H1 (cell line): ENCODE measurements at regions not wholly inside any gene's neighbourhood (a gene's known extent, or its start where the extent isn't known, plus 50 kb on each side); places are given as distances from the start of the nearest gene placed in this dataset.

Source experiments
- CREB1 ChIP-seq: IDR thresholded peaks from 2 replicates; pipeline ENCODE4 v1.6.1; 2012; ENCODE audit warnings: inconsistent platforms
- CTBP2 ChIP-seq: IDR thresholded peaks from 2 replicates; pipeline ENCODE4 v1.7.0; 2011; ENCODE audit warnings: borderline replicate concordance, mild to moderate bottlenecking, moderate library complexity, mixed read lengths, low read length; ENCODE audit not compliant: insufficient read depth, insufficient read length
- KDM4A ChIP-seq: IDR thresholded peaks from one replicate; pipeline ENCODE4 v1.7.1; 2012; ENCODE audit warnings: low read depth, mild to moderate bottlenecking, moderate library complexity, low read length, inconsistent platforms; ENCODE audit not compliant: severe bottlenecking
- RXRA ChIP-seq: IDR thresholded peaks from 2 replicates; pipeline ENCODE4 v1.6.1; 2011; ENCODE audit warnings: low read depth, mild to moderate bottlenecking, low read length, moderate library complexity; ENCODE audit not compliant: insufficient read depth
- SP1 ChIP-seq: IDR thresholded peaks from 2 replicates; pipeline ENCODE4 v1.6.1; 2011; ENCODE audit warnings: low read depth, low read length
- TAF1 ChIP-seq: IDR thresholded peaks from 2 replicates; pipeline ENCODE4 v1.6.1; 2011; ENCODE audit warnings: mild to moderate bottlenecking, low read depth, low read length
- TF ChIP-seq, protein P1 (sequence below): IDR thresholded peaks from 2 replicates; pipeline ENCODE4 v1.6.1; 2012; ENCODE audit warnings: inconsistent platforms
- TF ChIP-seq, protein P2 (sequence below): fragments of 300-600 bp; sonication (generic); IDR thresholded peaks from 2 replicates; pipeline ENCODE4 v1.7.1; 2012; ENCODE audit warnings: low read length, moderate library complexity, mild to moderate bottlenecking, inconsistent platforms; ENCODE audit not compliant: insufficient replicate concordance
- TF ChIP-seq, protein P3 (sequence below), 3 experiments: IDR thresholded peaks; 1 replicate in 2 of 3; 2 replicates in 1 of 3; pipeline versions ENCODE4 v1.5.1 to v1.6.1; 2011; ENCODE audit warnings: low read length in 3 of 3, mild to moderate bottlenecking in 3 of 3, inconsistent platforms in 2 of 3, low read depth in 1 of 3, moderate library complexity in 1 of 3; ENCODE audit not compliant: insufficient read depth in 1 of 3; ENCODE audit errors: control extremely low read depth in 1 of 3

DNA sequence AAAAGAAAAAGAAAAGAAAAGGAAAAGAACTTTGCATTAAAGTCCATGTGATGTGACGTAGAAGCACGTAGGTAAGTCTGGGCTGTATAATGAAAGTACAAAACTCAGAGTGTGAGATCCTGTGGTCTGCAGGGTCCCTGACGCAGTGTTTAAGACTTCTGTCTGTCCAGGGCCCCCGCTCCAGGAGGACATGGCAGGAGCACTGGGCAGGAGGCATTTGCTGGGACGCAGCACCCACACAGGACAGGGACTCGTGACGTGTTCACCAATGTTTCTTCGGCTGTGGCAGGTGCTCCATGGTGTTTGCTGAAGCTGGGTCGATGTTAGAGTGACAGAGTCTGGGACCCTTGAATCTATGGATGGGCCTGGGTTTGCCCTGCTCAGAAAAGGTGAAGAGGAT lies 348.1 kb downstream of the BRD1 start (continued):
- TF ChIP-seq CTBP2: no peak
- no peak for TF ChIP-seq CREB1
- no peak for TF ChIP-seq KDM4A
- TF ChIP-seq SP1: no peak
- no peak for TF ChIP-seq RXRA
- TF ChIP-seq TAF1: no peak
- TF ChIP-seq, protein P1, sequence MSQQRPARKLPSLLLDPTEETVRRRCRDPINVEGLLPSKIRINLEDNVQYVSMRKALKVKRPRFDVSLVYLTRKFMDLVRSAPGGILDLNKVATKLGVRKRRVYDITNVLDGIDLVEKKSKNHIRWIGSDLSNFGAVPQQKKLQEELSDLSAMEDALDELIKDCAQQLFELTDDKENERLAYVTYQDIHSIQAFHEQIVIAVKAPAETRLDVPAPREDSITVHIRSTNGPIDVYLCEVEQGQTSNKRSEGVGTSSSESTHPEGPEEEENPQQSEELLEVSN: no peak
- TF ChIP-seq, protein P2, sequence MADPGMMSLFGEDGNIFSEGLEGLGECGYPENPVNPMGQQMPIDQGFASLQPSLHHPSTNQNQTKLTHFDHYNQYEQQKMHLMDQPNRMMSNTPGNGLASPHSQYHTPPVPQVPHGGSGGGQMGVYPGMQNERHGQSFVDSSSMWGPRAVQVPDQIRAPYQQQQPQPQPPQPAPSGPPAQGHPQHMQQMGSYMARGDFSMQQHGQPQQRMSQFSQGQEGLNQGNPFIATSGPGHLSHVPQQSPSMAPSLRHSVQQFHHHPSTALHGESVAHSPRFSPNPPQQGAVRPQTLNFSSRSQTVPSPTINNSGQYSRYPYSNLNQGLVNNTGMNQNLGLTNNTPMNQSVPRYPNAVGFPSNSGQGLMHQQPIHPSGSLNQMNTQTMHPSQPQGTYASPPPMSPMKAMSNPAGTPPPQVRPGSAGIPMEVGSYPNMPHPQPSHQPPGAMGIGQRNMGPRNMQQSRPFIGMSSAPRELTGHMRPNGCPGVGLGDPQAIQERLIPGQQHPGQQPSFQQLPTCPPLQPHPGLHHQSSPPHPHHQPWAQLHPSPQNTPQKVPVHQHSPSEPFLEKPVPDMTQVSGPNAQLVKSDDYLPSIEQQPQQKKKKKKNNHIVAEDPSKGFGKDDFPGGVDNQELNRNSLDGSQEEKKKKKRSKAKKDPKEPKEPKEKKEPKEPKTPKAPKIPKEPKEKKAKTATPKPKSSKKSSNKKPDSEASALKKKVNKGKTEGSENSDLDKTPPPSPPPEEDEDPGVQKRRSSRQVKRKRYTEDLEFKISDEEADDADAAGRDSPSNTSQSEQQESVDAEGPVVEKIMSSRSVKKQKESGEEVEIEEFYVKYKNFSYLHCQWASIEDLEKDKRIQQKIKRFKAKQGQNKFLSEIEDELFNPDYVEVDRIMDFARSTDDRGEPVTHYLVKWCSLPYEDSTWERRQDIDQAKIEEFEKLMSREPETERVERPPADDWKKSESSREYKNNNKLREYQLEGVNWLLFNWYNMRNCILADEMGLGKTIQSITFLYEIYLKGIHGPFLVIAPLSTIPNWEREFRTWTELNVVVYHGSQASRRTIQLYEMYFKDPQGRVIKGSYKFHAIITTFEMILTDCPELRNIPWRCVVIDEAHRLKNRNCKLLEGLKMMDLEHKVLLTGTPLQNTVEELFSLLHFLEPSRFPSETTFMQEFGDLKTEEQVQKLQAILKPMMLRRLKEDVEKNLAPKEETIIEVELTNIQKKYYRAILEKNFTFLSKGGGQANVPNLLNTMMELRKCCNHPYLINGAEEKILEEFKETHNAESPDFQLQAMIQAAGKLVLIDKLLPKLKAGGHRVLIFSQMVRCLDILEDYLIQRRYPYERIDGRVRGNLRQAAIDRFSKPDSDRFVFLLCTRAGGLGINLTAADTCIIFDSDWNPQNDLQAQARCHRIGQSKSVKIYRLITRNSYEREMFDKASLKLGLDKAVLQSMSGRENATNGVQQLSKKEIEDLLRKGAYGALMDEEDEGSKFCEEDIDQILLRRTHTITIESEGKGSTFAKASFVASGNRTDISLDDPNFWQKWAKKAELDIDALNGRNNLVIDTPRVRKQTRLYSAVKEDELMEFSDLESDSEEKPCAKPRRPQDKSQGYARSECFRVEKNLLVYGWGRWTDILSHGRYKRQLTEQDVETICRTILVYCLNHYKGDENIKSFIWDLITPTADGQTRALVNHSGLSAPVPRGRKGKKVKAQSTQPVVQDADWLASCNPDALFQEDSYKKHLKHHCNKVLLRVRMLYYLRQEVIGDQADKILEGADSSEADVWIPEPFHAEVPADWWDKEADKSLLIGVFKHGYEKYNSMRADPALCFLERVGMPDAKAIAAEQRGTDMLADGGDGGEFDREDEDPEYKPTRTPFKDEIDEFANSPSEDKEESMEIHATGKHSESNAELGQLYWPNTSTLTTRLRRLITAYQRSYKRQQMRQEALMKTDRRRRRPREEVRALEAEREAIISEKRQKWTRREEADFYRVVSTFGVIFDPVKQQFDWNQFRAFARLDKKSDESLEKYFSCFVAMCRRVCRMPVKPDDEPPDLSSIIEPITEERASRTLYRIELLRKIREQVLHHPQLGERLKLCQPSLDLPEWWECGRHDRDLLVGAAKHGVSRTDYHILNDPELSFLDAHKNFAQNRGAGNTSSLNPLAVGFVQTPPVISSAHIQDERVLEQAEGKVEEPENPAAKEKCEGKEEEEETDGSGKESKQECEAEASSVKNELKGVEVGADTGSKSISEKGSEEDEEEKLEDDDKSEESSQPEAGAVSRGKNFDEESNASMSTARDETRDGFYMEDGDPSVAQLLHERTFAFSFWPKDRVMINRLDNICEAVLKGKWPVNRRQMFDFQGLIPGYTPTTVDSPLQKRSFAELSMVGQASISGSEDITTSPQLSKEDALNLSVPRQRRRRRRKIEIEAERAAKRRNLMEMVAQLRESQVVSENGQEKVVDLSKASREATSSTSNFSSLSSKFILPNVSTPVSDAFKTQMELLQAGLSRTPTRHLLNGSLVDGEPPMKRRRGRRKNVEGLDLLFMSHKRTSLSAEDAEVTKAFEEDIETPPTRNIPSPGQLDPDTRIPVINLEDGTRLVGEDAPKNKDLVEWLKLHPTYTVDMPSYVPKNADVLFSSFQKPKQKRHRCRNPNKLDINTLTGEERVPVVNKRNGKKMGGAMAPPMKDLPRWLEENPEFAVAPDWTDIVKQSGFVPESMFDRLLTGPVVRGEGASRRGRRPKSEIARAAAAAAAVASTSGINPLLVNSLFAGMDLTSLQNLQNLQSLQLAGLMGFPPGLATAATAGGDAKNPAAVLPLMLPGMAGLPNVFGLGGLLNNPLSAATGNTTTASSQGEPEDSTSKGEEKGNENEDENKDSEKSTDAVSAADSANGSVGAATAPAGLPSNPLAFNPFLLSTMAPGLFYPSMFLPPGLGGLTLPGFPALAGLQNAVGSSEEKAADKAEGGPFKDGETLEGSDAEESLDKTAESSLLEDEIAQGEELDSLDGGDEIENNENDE: no peak
- TF ChIP-seq, protein P3, sequence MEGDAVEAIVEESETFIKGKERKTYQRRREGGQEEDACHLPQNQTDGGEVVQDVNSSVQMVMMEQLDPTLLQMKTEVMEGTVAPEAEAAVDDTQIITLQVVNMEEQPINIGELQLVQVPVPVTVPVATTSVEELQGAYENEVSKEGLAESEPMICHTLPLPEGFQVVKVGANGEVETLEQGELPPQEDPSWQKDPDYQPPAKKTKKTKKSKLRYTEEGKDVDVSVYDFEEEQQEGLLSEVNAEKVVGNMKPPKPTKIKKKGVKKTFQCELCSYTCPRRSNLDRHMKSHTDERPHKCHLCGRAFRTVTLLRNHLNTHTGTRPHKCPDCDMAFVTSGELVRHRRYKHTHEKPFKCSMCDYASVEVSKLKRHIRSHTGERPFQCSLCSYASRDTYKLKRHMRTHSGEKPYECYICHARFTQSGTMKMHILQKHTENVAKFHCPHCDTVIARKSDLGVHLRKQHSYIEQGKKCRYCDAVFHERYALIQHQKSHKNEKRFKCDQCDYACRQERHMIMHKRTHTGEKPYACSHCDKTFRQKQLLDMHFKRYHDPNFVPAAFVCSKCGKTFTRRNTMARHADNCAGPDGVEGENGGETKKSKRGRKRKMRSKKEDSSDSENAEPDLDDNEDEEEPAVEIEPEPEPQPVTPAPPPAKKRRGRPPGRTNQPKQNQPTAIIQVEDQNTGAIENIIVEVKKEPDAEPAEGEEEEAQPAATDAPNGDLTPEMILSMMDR (IDR thresholded peaks at IDR 0.05; ENCODE audit: control extremely low read depth in 1 of 3, insufficient read depth in 1 of 3, low read depth in 1 of 3, low read length in 3 of 3): no peak
